GM12864 (cell line): ENCODE measurements at regions not wholly inside any gene's neighbourhood (a gene's known extent, or its start where the extent isn't known, plus 50 kb on each side); places are given as distances from the start of the nearest gene placed in this dataset.

ENCODE experiments used
- DNase-seq: peaks from one replicate; pipeline ENCODE4 v3.0.0-alpha.2; 2011; ENCODE audit warnings: low read depth
- H3K4me3 ChIP-seq: 2 replicates; pipeline ENCODE4 v1.5.1; 2011; ENCODE audit warnings: mild to moderate bottlenecking, low read depth, low read length, control low read depth
- TF ChIP-seq, protein P1 (sequence below): IDR thresholded peaks from 2 replicates; pipeline ENCODE4 v1.5.1; 2011; ENCODE audit warnings: low read depth, mild to moderate bottlenecking, moderate library complexity, low read length, control low read depth, inconsistent platforms; ENCODE audit errors: missing control alignments

DNA sequence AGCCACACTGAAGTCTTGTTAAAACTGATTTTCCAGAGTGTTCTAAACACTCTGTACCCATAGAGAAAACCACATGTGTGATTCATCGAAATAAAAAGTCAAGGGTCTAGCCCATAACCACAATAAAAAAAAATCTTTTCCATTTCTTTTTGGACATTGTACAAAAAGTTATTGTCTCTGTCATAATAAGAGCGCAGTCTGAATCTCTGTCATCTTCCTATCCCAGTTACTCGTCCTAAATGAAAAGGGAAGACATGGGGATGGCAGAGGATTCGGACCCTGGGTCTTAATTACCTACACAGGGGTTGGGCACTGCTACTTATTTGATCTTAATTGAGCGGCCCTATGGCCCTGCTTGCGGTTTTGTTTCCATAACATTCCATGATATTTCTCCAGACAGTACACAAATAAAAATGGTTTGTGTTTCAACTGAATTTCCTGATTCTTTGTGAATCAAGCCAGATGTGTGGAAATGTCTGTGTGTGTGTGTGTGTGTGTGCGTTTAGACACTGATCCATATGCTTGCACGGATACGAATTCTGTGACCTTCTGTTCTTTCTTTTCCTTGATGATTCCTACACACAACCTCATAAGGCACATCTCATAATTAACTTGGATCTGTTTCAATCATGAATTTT lies 133.4 kb upstream of the SPATS2L start:
- no peak overlapping the region for H3K4me3 ChIP-seq
- TF ChIP-seq, protein P1, sequence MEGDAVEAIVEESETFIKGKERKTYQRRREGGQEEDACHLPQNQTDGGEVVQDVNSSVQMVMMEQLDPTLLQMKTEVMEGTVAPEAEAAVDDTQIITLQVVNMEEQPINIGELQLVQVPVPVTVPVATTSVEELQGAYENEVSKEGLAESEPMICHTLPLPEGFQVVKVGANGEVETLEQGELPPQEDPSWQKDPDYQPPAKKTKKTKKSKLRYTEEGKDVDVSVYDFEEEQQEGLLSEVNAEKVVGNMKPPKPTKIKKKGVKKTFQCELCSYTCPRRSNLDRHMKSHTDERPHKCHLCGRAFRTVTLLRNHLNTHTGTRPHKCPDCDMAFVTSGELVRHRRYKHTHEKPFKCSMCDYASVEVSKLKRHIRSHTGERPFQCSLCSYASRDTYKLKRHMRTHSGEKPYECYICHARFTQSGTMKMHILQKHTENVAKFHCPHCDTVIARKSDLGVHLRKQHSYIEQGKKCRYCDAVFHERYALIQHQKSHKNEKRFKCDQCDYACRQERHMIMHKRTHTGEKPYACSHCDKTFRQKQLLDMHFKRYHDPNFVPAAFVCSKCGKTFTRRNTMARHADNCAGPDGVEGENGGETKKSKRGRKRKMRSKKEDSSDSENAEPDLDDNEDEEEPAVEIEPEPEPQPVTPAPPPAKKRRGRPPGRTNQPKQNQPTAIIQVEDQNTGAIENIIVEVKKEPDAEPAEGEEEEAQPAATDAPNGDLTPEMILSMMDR = no peak
- no peak for DNase-seq

DNA sequence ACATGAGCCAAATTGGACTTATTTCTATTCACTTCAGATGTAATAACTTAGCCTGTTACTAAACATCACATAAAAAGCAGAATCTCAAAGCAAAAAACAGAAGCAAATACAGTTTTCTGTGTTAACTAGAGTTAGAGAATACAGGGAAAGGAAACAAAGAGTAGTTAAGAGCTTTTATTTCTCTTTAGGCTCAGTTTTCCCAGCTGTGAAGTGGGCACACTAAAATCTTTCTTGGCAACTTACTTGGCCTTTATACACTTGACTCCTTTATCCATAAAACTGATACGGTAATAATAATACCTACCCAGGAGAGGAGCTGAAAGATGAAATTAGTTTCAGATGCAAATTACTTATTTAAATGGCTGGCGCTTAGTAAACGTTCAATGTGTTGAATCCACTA lies 132.8 kb upstream of the SPATS2L start:
- DNase-seq = no peak
- no peak overlapping the region for H3K4me3 ChIP-seq
- TF ChIP-seq, protein P1 = no peak

DNA sequence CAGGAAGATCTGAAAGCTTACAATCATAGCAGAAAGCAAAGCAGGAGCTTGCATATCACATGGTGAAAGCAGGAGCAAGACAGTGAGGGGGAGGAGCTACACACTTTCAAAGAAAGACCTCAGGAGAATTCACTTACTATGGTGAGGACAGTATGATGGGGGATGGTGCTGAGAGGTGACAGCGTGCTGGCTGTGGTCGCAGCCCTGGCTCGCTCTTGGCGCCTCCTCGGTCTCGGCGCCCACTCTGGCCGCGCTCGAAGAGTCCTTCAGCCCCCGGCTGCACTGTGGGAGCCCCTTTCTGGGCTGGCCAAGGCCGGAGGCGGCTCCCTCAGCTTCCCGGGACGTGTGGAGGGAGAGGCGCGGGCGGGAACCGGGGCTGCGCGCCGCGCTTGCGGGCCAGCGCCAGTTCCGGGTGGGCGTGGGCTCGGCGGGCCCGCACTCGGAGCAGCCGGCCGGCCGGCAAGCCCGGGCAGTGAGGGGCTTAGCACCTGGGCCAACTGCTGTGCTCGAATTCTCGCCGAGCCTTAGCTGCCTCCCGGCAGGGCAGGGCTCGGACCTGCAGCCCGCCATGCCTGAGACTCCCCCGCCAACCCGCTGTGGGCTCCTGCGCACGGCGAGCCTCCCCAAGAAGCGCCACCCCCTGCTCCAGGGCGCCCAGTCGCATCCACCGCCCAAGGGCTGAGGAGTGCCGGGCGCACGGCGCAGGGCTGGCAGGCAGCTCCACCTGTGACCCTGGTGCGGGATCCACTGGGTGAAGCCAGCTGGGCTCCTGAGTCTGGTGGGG lies 131.9 kb upstream of the SPATS2L start:
- no peak for DNase-seq
- TF ChIP-seq, protein P1 = no peak
- H3K4me3 ChIP-seq = no peak overlapping the region

DNA sequence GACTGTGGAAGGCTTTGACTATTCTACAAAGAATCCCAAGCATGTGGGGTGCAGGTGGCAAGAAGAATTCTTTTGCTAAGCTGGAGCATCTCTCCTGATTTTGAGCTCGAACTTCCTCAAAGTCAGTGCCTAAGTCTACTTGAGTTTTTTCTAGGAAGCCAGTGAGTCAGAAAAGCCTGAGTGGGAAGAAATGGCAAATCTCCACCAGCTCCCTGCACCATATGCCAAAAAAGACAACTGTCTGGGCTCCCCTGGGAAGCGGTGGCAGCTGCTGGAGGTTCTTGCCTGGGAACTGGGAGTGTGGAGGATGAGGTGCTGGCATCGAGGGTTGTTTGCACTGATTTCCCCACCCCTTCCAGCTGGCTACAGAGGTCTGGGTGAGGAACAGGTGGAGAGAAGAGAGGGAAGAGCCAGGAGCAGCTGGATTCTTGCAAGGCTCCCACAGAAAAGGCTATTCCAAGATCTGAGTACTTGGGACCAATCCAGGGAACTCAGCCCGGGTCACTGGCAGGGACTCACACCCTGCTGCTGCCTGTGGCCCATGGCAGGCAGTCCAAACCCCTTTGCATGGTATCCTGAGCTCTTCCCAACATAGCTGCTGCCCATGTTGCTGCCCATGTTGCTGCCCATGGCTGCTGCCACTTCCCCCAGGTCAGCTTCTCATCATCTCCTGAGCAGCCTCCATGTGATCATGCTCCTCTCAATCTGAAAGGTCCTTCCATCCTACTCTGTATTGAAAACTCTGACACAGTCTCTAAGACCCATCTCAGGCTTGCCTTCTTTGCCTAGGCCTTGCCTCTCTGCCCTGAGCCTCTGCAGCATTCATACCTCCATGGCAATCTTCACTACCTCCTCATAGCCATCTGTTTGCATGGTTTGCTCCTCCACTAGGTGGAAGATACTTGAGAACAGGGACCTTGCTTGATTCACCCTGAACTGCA lies 128.3 kb upstream of the SPATS2L start:
- TF ChIP-seq, protein P1 = no peak
- H3K4me3 ChIP-seq = no peak overlapping the region
- no peak for DNase-seq

DNA sequence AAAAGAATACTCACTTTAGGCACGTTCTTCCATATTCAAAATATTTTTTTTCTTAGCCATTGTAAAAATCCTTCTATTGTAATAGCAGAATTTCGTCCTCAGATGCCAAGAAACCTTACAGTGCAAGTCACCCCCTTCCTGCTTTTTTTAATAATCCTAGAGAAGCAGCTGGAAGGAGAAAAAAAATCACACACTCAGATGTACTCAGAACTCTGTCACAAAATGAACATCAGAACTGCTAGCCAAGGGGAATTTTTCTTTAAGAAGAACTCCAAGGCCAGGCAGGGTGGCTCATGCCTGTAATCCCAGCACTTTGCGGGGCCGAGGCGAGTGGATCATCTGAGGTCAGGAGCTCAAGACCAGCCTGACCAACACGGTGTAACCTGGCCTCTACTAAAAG lies 127.3 kb upstream of the SPATS2L start:
- TF ChIP-seq, protein P1 = no peak
- DNase-seq = no peak
- no peak overlapping the region for H3K4me3 ChIP-seq

DNA sequence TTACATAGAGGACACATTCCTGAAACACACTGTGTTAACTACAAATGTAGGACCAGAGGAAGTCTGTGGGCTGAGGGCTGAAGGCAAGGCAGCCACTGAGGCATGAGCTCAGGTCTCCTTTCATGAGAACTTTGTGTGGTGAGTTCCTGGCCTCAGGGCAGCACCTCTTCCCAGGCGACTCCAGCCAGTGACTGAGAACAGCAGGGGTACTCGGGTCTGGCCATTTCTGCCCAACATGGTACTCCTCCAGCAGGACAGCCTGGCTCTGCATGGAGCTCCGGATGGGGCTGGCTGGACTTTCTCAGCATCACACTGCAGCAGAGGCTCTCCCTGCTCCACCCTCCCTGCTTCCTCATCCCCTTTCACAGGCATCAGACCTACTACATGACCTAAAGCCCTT lies 125.5 kb upstream of the SPATS2L start:
- DNase-seq = no peak
- no peak overlapping the region for H3K4me3 ChIP-seq
- TF ChIP-seq, protein P1 = no peak
